Neural progenitor cell (in vitro differentiated cells): ENCODE measurements at regions not wholly inside any gene's neighbourhood (a gene's known extent, or its start where the extent isn't known, plus 50 kb on each side); places are given as distances from the start of the nearest gene placed in this dataset.

Experiments
- EZH2phosphoT487 ChIP-seq: fragments of 200-600 bp; sonication (generic); IDR thresholded peaks from 2 replicates; pipeline ENCODE4 v1.6.1; 2017; ENCODE audit warnings: antibody characterized with exemption
- TF ChIP-seq, protein P1 (sequence below): fragments of 200-600 bp; sonication (generic); IDR thresholded peaks from 2 replicates; pipeline ENCODE4 v1.5.1; 2017; ENCODE audit warnings: antibody characterized with exemption, mild to moderate bottlenecking

GRCh38 chr12:25326326-25326725 lies 75.6 kb upstream of the KRAS start:
- TF ChIP-seq, protein P1, sequence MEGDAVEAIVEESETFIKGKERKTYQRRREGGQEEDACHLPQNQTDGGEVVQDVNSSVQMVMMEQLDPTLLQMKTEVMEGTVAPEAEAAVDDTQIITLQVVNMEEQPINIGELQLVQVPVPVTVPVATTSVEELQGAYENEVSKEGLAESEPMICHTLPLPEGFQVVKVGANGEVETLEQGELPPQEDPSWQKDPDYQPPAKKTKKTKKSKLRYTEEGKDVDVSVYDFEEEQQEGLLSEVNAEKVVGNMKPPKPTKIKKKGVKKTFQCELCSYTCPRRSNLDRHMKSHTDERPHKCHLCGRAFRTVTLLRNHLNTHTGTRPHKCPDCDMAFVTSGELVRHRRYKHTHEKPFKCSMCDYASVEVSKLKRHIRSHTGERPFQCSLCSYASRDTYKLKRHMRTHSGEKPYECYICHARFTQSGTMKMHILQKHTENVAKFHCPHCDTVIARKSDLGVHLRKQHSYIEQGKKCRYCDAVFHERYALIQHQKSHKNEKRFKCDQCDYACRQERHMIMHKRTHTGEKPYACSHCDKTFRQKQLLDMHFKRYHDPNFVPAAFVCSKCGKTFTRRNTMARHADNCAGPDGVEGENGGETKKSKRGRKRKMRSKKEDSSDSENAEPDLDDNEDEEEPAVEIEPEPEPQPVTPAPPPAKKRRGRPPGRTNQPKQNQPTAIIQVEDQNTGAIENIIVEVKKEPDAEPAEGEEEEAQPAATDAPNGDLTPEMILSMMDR, result no peak
- no peak for TF ChIP-seq EZH2phosphoT487
